HCT116 (cell line): ENCODE measurements at regions not wholly inside any gene's neighbourhood (a gene's known extent, or its start where the extent isn't known, plus 50 kb on each side); places are given as distances from the start of the nearest gene placed in this dataset.

Experiments
- ATAC-seq: fragments of 200-7000 bp; cut with Tn5 transposase; 2 replicates; pipeline ENCODE4 v1.9.1; 2020; ENCODE audit warnings: mild to moderate bottlenecking, moderate library complexity
- BruUV-seq: library from RNA; stranded (reverse); fragments of 400-500 nt; replicated peaks from 2 replicates; lab custom pipeline; 2021; lab: Mats Ljungman, UMichigan
- CTCF ChIA-PET: fragments of 300-600 bp; sonication (Branson Sonifier 250); formaldehyde crosslinking; loops from one replicate; lab custom pipeline; 2021; ENCODE audit warnings: antibody characterized with exemption; lab: Charles Lee
- POLR2A ChIA-PET: fragments of 300-600, 350-600 bp; sonication (Branson Sonifier 250); formaldehyde crosslinking; loops from one replicate; lab custom pipeline; 2021; ENCODE audit warnings: antibody characterized with exemption; lab: Charles Lee
- RAD21 ChIA-PET, 2 experiments: fragments of 300-600 bp; sonication (Branson Sonifier 250); formaldehyde crosslinking; loops; one replicate each; lab custom pipeline; 2023; ENCODE audit warnings: low total read pairs in 2 of 2; ENCODE audit not compliant: uncharacterized antibody in 2 of 2, unreplicated experiment in 2 of 2, low non-redundant PET in 1 of 2; lab: Charles Lee
- DNase-seq: peaks from one replicate; pipeline ENCODE4 v3.0.0-alpha.2; 2010; ENCODE audit warnings: low read depth, low spot score
- H2AFZ ChIP-seq: fragments of 200-600 bp; shearing (Covaris generic), sonication (generic); 2 replicates; pipeline ENCODE4 v1.6.1; 2017; ENCODE audit warnings: low read depth, mixed run types, mixed read lengths, antibody characterized with exemption, low read length; ENCODE audit not compliant: poor library complexity, severe bottlenecking
- H3K27ac ChIP-seq: 2 replicates; pipeline ENCODE4 v1.5.1; 2012; ENCODE audit warnings: low read depth, low read length
- H3K27me3 ChIP-seq: fragments of 200-600 bp; sonication (generic); 2 replicates; pipeline ENCODE4 v1.6.1; 2016; ENCODE audit warnings: mixed run types, low read length, mixed read lengths; ENCODE audit not compliant: insufficient read depth
- H3K36me3 ChIP-seq, 2 experiments: fragments of 200-500 bp in 1 of 2; fragments of 200-600 bp in 1 of 2; sonication (Bioruptor generic) in 1 of 2; sonication (generic) in 1 of 2; 2 replicates each; pipeline versions ENCODE4 v1.5.1 to v1.6.1; 2014 to 2016; ENCODE audit warnings: low read length in 2 of 2, inconsistent platforms in 1 of 2, mixed read lengths in 1 of 2, mixed run types in 1 of 2; ENCODE audit not compliant: insufficient read depth in 2 of 2, control insufficient read depth in 1 of 2
- H3K4me1 ChIP-seq, 2 experiments: fragments of 200-600 bp in 1 of 2; sonication (generic) in 1 of 2; 2 replicates each; pipeline versions ENCODE4 v1.5.1 to v1.6.1; 2012 to 2017; ENCODE audit warnings: low read length in 2 of 2, inconsistent platforms in 1 of 2, mild to moderate bottlenecking in 1 of 2, mixed read lengths in 1 of 2, mixed run types in 1 of 2, moderate library complexity in 1 of 2; ENCODE audit not compliant: insufficient read depth in 2 of 2, control insufficient read depth in 1 of 2
- H3K4me2 ChIP-seq: fragments of 200-600 bp; sonication (generic); 2 replicates; pipeline ENCODE4 v1.6.1; 2017; ENCODE audit warnings: mixed run types, low read length, mixed read lengths
- H3K4me3 ChIP-seq, 2 experiments: fragments of 200-600 bp in 1 of 2; sonication (generic) in 1 of 2; replicated peaks in 1 of 2; 2 replicates each; pipeline ENCODE4 v1.5.1; 2011 to 2016; ENCODE audit warnings: low read length in 2 of 2, control low read depth in 1 of 2, low read depth in 1 of 2, mild to moderate bottlenecking in 1 of 2, mixed read lengths in 1 of 2, mixed run types in 1 of 2
- H3K79me2 ChIP-seq: fragments of 200-600 bp; sonication (generic); 2 replicates; pipeline ENCODE4 v1.6.1; 2017; ENCODE audit warnings: mild to moderate bottlenecking, mixed run types, low read length, moderate library complexity, mixed read lengths; ENCODE audit not compliant: insufficient read depth
- H3K9ac ChIP-seq: fragments of 200-600 bp; sonication (generic); 2 replicates; pipeline ENCODE4 v1.6.1; 2016; ENCODE audit warnings: low read length, mixed read lengths
- H3K9me2 ChIP-seq: fragments of 200-600 bp; sonication (generic), shearing (Covaris generic); 2 replicates; pipeline ENCODE4 v1.6.1; 2017; ENCODE audit warnings: mixed run types, mild to moderate bottlenecking, moderate library complexity; ENCODE audit not compliant: insufficient read depth
- H3K9me3 ChIP-seq, 2 experiments: fragments of 200-500 bp in 1 of 2; fragments of 200-600 bp in 1 of 2; sonication (Bioruptor generic) in 1 of 2; sonication (generic) in 1 of 2; 2 replicates each; pipeline ENCODE4 v1.6.1; 2014 to 2017; ENCODE audit warnings: low read length in 2 of 2, mixed read lengths in 2 of 2, inconsistent platforms in 1 of 2, low read depth in 1 of 2, mild to moderate bottlenecking in 1 of 2, mixed run types in 1 of 2, moderate library complexity in 1 of 2; ENCODE audit not compliant: control insufficient read depth in 1 of 2, insufficient read depth in 1 of 2
- H4K20me1 ChIP-seq: fragments of 200-600 bp; sonication (generic), shearing (Covaris generic); 2 replicates; pipeline ENCODE4 v1.6.1; 2017; ENCODE audit warnings: mixed run types, mild to moderate bottlenecking, moderate library complexity; ENCODE audit not compliant: insufficient read depth
- ATF3 ChIP-seq: IDR thresholded peaks from 2 replicates; pipeline ENCODE4 v1.6.1; 2012
- CBX3 ChIP-seq: IDR thresholded peaks from 2 replicates; pipeline ENCODE4 v1.6.1; 2012; ENCODE audit warnings: low read depth
- CTCF ChIP-seq, 3 experiments: fragments of 200-600 bp in 1 of 3; sonication (generic) in 1 of 3; IDR thresholded peaks in 2 of 3; conservative IDR thresholded peaks in 1 of 3; 2 replicates each; pipeline ENCODE4 v1.5.1; 2012 to 2017; ENCODE audit warnings: low read depth in 2 of 3, low read length in 2 of 3, antibody characterized with exemption in 1 of 3, borderline replicate concordance in 1 of 3, control low read depth in 1 of 3, mild to moderate bottlenecking in 1 of 3, mixed read lengths in 1 of 3, mixed run types in 1 of 3, moderate library complexity in 1 of 3; ENCODE audit not compliant: insufficient read depth in 1 of 3
- ELF1 ChIP-seq: IDR thresholded peaks from 2 replicates; pipeline ENCODE4 v1.6.1; 2012; ENCODE audit warnings: low read depth, borderline replicate concordance
- EZH2 ChIP-seq: fragments of 200-600 bp; sonication (generic); IDR thresholded peaks from 2 replicates; pipeline ENCODE4 v1.6.1; 2017; ENCODE audit warnings: antibody characterized with exemption, mixed run types
- FOSL1 ChIP-seq: IDR thresholded peaks from 2 replicates; pipeline ENCODE4 v1.6.1; 2012; ENCODE audit warnings: low read depth
- JUND ChIP-seq: IDR thresholded peaks from 2 replicates; pipeline ENCODE4 v1.6.1; 2012
- POLR2AphosphoS5 ChIP-seq: IDR thresholded peaks from 2 replicates; pipeline ENCODE4 v1.6.1; 2011; ENCODE audit warnings: mild to moderate bottlenecking, low read depth, low read length, moderate library complexity
- TCF7L2 ChIP-seq: IDR thresholded peaks from 2 replicates; pipeline ENCODE4 v1.7.0; 2011; ENCODE audit warnings: borderline replicate concordance, inconsistent platforms; ENCODE audit not compliant: insufficient read depth, insufficient read length; ENCODE audit errors: extremely low read depth
- YY1 ChIP-seq: IDR thresholded peaks from 2 replicates; pipeline ENCODE4 v1.6.1; 2011; ENCODE audit warnings: low read length, low read depth, moderate library complexity, mild to moderate bottlenecking; ENCODE audit not compliant: insufficient replicate concordance; ENCODE audit errors: extremely low read depth
- ZBTB33 ChIP-seq: IDR thresholded peaks from 2 replicates; pipeline ENCODE4 v1.6.1; 2011; ENCODE audit warnings: mild to moderate bottlenecking, low read length, moderate library complexity; ENCODE audit not compliant: insufficient replicate concordance; ENCODE audit errors: extremely low read depth
- ZFX ChIP-seq: fragments of 450-650 bp; IDR thresholded peaks from 2 replicates; pipeline ENCODE4 v1.6.1; 2017
- intact Hi-C: fragments of 100-400 bp; cut with micrococcal nuclease; formaldehyde crosslinking; loops from 2 replicates; pipeline ENCODE4 v1.10.0; 2022

- DNase-seq, result no peak
- intact Hi-C loops, result no loop called here
- no peak for ATAC-seq
These were observed 529.4 kb downstream of the PCDH17 start for GRCh38 chr13:58160980-58161379.

More at GRCh38 chr13:58160980-58161379, 529.4 kb downstream of the PCDH17 start:
- BruUV-seq, result no TSS peak
- Histone ChIP-seq H3K4me1 (no peaks in the 10 kb centered on the region), H3K27ac (no peak overlapping the region), H3K27me3 (no peaks in the 10 kb centered on the region), H3K36me3 (no peaks in the 10 kb centered on the region), H2AFZ (no peak overlapping the region), H3K4me3 (no peak overlapping the region), H3K9ac (no peak overlapping the region), H3K79me2 (no peaks in the 10 kb centered on the region), H3K4me2 (no peak overlapping the region), H3K9me2 (no peaks in the 10 kb centered on the region), H3K9me3 (peaks cover 14 to 17% of the 10 kb centered on the region in 2 experiments), H4K20me1 (no peaks in the 10 kb centered on the region)
- RAD21 ChIA-PET, result no interaction called here
- no peak for TF ChIP-seq YY1
- TF ChIP-seq FOSL1, result no peak
- TF ChIP-seq ZFX, result no peak
- no peak for TF ChIP-seq ELF1
- no peak for TF ChIP-seq ZBTB33
- no peak for TF ChIP-seq ATF3
- no peak for TF ChIP-seq CBX3
- TF ChIP-seq POLR2AphosphoS5, result no peak
- TF ChIP-seq EZH2, result no peak
- no peak for TF ChIP-seq TCF7L2
- no peak for TF ChIP-seq JUND
- TF ChIP-seq CTCF (IDR thresholded peaks at IDR 0.05 in 2 of 3, conservative IDR thresholded peaks at IDR 0.05 in 1 of 3; ENCODE audit: borderline replicate concordance in 1 of 3, insufficient read depth in 1 of 3, low read depth in 2 of 3, low read length in 2 of 3), result no peak
- POLR2A ChIA-PET, result no interaction called here
- CTCF ChIA-PET, result no interaction called here
